ENCODE measurements at regions not wholly inside any gene's neighbourhood (a gene's known extent, or its start where the extent isn't known, plus 50 kb on each side); places are given as distances from the start of the nearest gene placed in this dataset.
"Not testable (repeated sequence)": the region's sequence is repeated elsewhere in the genome, so short reads cannot be mapped to it uniquely, and the experiment has no call there.

DNA sequence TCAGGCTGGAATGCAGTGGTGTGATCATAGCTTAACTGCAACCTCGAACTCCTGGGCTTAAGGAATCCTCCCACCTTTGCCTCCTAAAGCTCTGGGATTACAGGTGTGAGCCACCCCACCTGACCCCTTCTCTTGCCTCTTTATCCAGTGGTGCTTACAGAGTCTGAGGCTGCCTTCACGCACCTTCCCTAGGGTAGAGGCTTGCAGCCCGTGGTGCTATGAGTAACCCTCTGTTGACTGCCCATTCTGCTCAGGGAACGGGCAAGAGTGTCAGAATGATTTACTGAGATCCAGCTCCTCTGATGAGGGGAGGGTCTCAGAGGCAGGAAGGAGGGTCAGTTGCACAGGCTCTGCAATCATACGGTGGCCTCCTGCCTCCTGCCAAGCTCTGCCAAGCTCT is 125.1 kb upstream of the TBX3 start:
- Histone ChIP-seq H3K9me3 (ENCODE audit: control insufficient read depth in 4 of 4, insufficient read depth in 3 of 4, low read length in 3 of 4) (no peaks in the 10 kb centered on the region), H3K27ac (ENCODE audit: low read depth in 1 of 2, low read length in 1 of 2) (no peak overlapping the region), H3K4me3 (no peak overlapping the region), H3K36me3 (ENCODE audit: control insufficient read depth in 4 of 4, insufficient read depth in 4 of 4, low read length in 4 of 4) (no peaks in the 10 kb centered on the region), H3K4me1 (ENCODE audit: control insufficient read depth in 5 of 5, insufficient read depth in 5 of 5, low read length in 5 of 5) (peaks cover 0 to 13% (median 0%) of the 10 kb centered on the region in 5 donors), H3K27me3 (ENCODE audit: control insufficient read depth in 3 of 3, insufficient read depth in 3 of 3, low read length in 2 of 3) (no peaks in the 10 kb centered on the region), H3K9ac (ENCODE audit: insufficient read depth in 1 of 2, low read length in 2 of 2) (no peak overlapping the region)
- no peak for DNase-seq
- TF ChIP-seq, protein P1, sequence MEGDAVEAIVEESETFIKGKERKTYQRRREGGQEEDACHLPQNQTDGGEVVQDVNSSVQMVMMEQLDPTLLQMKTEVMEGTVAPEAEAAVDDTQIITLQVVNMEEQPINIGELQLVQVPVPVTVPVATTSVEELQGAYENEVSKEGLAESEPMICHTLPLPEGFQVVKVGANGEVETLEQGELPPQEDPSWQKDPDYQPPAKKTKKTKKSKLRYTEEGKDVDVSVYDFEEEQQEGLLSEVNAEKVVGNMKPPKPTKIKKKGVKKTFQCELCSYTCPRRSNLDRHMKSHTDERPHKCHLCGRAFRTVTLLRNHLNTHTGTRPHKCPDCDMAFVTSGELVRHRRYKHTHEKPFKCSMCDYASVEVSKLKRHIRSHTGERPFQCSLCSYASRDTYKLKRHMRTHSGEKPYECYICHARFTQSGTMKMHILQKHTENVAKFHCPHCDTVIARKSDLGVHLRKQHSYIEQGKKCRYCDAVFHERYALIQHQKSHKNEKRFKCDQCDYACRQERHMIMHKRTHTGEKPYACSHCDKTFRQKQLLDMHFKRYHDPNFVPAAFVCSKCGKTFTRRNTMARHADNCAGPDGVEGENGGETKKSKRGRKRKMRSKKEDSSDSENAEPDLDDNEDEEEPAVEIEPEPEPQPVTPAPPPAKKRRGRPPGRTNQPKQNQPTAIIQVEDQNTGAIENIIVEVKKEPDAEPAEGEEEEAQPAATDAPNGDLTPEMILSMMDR (IDR thresholded peaks at IDR 0.05; ENCODE audit: control extremely low read depth, extremely low read depth): no peak
- no peak for ATAC-seq (ENCODE audit: insufficient read depth, low FRiP score)
- 55 to 68% methylated on average over 5 of the region's 5 CpGs for WGBS, 2 donors

DNA sequence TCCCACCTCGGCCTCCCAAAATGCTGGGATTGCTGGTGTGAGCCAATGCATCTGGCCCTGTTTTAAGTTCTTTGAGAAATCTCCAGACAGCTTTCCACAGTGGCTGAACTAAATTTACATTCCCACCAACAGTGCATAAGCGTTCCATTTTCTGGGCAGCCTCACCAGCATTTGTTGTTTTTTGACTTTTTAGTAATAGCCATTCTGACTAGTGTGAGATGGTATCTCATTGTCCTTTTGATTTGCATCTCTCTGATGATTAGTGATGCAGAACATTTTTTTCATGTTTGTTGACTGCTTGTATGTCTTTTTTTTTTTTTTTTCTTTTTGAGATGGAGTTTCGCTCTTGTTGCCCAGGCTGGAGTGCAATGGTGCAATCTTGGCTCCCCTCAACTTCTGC is 117.4 kb upstream of the TBX3 start:
- not testable (repeated sequence) for H3K4me3 ChIP-seq; ATAC-seq (ENCODE audit: insufficient read depth, low FRiP score); H3K9me3 ChIP-seq (ENCODE audit: control insufficient read depth in 4 of 4, insufficient read depth in 3 of 4, low read length in 3 of 4); DNase-seq; H3K27ac ChIP-seq (ENCODE audit: low read depth in 1 of 2, low read length in 1 of 2); H3K9ac ChIP-seq (ENCODE audit: insufficient read depth in 1 of 2, low read length in 2 of 2); H3K36me3 ChIP-seq (ENCODE audit: control insufficient read depth in 4 of 4, insufficient read depth in 4 of 4, low read length in 4 of 4); H3K27me3 ChIP-seq (ENCODE audit: control insufficient read depth in 3 of 3, insufficient read depth in 3 of 3, low read length in 2 of 3)
- H3K4me1 ChIP-seq (ENCODE audit: control insufficient read depth in 5 of 5, insufficient read depth in 5 of 5, low read length in 5 of 5): peaks cover 0 to 11% (median 0%) of the 10 kb centered on the region in 5 donors
- WGBS, 2 donors: 86 to 91% methylated on average over 3 of the region's 3 CpGs

DNA sequence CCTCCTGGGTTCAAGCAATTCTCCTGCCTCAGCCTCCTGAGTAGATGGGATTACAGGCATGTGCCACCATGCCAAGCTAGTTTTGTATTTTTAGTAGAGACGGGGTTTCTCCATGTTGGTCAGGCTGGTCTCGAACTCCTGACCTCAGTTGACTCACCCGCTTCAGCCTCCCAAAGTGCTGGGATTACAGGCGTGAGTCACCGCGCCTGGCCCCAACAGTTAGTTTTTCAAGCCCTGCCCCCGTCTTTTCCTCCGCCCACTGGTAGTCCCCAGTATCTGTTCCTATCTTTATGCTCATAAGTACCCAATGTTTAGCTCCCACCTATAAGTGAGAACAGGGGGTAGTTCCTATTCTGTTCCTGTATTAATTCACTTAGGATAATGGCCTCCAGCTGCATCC is 116.6 kb upstream of the TBX3 start:
- H3K27me3 ChIP-seq (ENCODE audit: control insufficient read depth in 3 of 3, insufficient read depth in 3 of 3, low read length in 2 of 3); H3K4me3 ChIP-seq; H3K36me3 ChIP-seq (ENCODE audit: control insufficient read depth in 4 of 4, insufficient read depth in 4 of 4, low read length in 4 of 4); H3K9ac ChIP-seq (ENCODE audit: insufficient read depth in 1 of 2, low read length in 2 of 2); DNase-seq; H3K27ac ChIP-seq (ENCODE audit: low read depth in 1 of 2, low read length in 1 of 2); H3K9me3 ChIP-seq (ENCODE audit: control insufficient read depth in 4 of 4, insufficient read depth in 3 of 4, low read length in 3 of 4); ATAC-seq (ENCODE audit: insufficient read depth, low FRiP score): not testable (repeated sequence)
- H3K4me1 ChIP-seq (ENCODE audit: control insufficient read depth in 5 of 5, insufficient read depth in 5 of 5, low read length in 5 of 5): peaks cover 0 to 11% (median 0%) of the 10 kb centered on the region in 5 donors
- 75 to 84% methylated on average over 8 of the region's 8 CpGs for WGBS, 2 donors

DNA sequence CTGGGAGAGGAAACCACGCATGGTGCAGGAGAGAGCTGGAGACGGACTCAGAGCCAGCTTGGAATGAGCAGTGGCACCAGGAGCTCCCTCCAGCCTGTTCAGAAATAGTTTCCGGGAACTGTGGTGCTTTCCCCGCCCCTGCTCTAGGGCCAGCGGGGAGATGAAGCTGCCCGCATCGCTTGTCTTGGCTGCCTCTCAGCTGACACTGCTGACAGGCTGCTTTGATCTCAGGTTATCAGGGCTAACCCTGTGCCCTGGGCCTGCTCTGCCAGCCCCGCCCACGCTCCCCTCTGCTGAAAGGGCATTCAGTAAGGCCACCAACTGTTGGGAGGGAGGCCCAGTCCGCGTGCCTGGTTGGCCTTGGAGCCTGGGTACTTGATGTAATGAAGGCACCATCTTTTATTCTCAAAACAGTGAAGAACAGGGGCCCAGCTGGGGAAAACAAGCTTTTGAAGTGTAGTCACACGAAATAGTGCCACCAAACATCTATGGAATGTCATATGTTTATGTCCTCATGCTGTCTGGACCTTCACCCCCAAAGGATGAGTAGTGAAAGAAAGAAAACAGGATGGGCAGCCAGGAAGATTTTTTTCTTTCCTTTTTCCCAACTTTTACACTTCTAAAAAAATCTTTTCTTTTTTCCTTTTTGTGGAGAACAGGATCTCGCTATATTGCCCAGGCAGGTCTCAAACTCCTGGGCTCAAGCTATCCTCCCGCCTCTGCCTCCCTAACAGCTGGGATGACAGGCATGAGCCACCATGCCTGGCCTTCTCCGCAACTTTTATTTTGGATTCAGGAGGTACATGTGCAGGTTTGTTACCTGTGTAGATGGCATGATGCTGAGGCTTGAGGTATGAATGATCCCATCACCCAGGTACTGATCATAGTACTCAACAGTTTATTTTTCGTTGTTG is 115.9 kb upstream of the TBX3 start:
- Histone ChIP-seq H3K9ac (ENCODE audit: insufficient read depth in 1 of 2, low read length in 2 of 2) (no peak overlapping the region), H3K4me1 (ENCODE audit: control insufficient read depth in 5 of 5, insufficient read depth in 5 of 5, low read length in 5 of 5) (peaks cover 0 to 11% (median 0%) of the 10 kb centered on the region in 5 donors), H3K9me3 (ENCODE audit: control insufficient read depth in 4 of 4, insufficient read depth in 3 of 4, low read length in 3 of 4) (no peaks in the 10 kb centered on the region), H3K36me3 (ENCODE audit: control insufficient read depth in 4 of 4, insufficient read depth in 4 of 4, low read length in 4 of 4) (no peaks in the 10 kb centered on the region), H3K27me3 (ENCODE audit: control insufficient read depth in 3 of 3, insufficient read depth in 3 of 3, low read length in 2 of 3) (no peaks in the 10 kb centered on the region), H3K4me3 (no peak overlapping the region), H3K27ac (ENCODE audit: low read depth in 1 of 2, low read length in 1 of 2) (peak overlapping the region in 1 of 2 donors; percentile 72)
- TF ChIP-seq, protein P1 (IDR thresholded peaks at IDR 0.05; ENCODE audit: control extremely low read depth, extremely low read depth): no peak
- 46 to 58% methylated on average over 16 of the region's 16 CpGs for WGBS, 2 donors
- ATAC-seq (ENCODE audit: insufficient read depth, low FRiP score) (no peak), DNase-seq (peak; percentile 77 to 84 (median 80))
